H1 (cell line): ENCODE measurements at regions not wholly inside any gene's neighbourhood (a gene's known extent, or its start where the extent isn't known, plus 50 kb on each side); places are given as distances from the start of the nearest gene placed in this dataset.
A peak's percentile ranks its signal among the peaks of the same experiment; 100 is the strongest.

Experiments used
- CTCF ChIA-PET: fragments of 300-600 bp; sonication (Branson Sonifier 250); formaldehyde crosslinking; loops from one replicate; lab custom pipeline; 2021; ENCODE audit not compliant: partially characterized antibody; lab: Charles Lee
- POLR2A ChIA-PET: fragments of 300-600 bp; sonication (Branson Sonifier 250); formaldehyde crosslinking; loops from one replicate; lab custom pipeline; 2021; ENCODE audit warnings: inconsistent platforms; ENCODE audit not compliant: partially characterized antibody; lab: Charles Lee
- DNase-seq, 2 experiments: peaks; one replicate each; pipeline versions ENCODE4 v3.0.0 to v3.0.0-alpha.2; 2010 to 2022; ENCODE audit warnings: low spot score in 2 of 2, low read depth in 1 of 2, mixed read lengths in 1 of 2
- FAIRE-seq: peaks from 2 replicates; lab custom pipeline; 2011; peaks lifted over from hg19 to GRCh38; lab: Jason Lieb, UNC
- H2AFZ ChIP-seq: 2 replicates; pipeline ENCODE4 v1.8.1; 2012; ENCODE audit warnings: low read length, inconsistent platforms
- H2AK5ac ChIP-seq: 2 replicates; pipeline ENCODE4 v1.6.1; 2013; ENCODE audit warnings: low read depth, low read length
- H2BK120ac ChIP-seq: replicated peaks from 2 replicates; pipeline ENCODE3; 2013; ENCODE audit warnings: low read depth, low read length, inconsistent platforms
- H2BK12ac ChIP-seq: 2 replicates; pipeline ENCODE4 v1.6.1; 2013; ENCODE audit warnings: low read depth, low read length
- H2BK15ac ChIP-seq: 2 replicates; pipeline ENCODE4 v1.6.1; 2013; ENCODE audit warnings: low read length
- H2BK20ac ChIP-seq: 2 replicates; pipeline ENCODE4 v1.6.1; 2013; ENCODE audit warnings: low read length
- H2BK5ac ChIP-seq: 2 replicates; pipeline ENCODE4 v1.6.1; 2013; ENCODE audit warnings: low read depth, low read length
- H3K14ac ChIP-seq: 2 replicates; pipeline ENCODE4 v1.6.1; 2013; ENCODE audit warnings: inconsistent platforms; ENCODE audit not compliant: insufficient read length
- H3K18ac ChIP-seq: 2 replicates; pipeline ENCODE4 v1.6.1; 2013; ENCODE audit warnings: low read length; ENCODE audit errors: extremely low read depth
- H3K23ac ChIP-seq: 2 replicates; pipeline ENCODE4 v1.6.1; 2013; ENCODE audit warnings: inconsistent platforms; ENCODE audit not compliant: insufficient read length
- H3K23me2 ChIP-seq: 2 replicates; pipeline ENCODE4 v1.6.1; 2013; ENCODE audit warnings: low read depth, low read length
- H3K27ac ChIP-seq: 2 replicates; pipeline ENCODE4 v1.6.1; 2011; ENCODE audit warnings: low read depth, low read length, inconsistent platforms
- H3K27me3 ChIP-seq, 4 experiments: replicated peaks in 1 of 4; 1 replicate in 1 of 4; 2 replicates in 3 of 4; pipeline versions ENCODE4 v1.6.1 to v1.8.1; 2011 to 2013; ENCODE audit warnings: low read length in 3 of 4, mild to moderate bottlenecking in 3 of 4, inconsistent platforms in 2 of 4, mixed read lengths in 2 of 4, moderate library complexity in 1 of 4; ENCODE audit not compliant: control insufficient read depth in 3 of 4, insufficient read depth in 3 of 4; ENCODE audit errors: extremely low read depth in 1 of 4
- H3K36me3 ChIP-seq, 4 experiments: 2 replicates each; pipeline versions ENCODE4 v1.6.1 to v1.8.1; 2011 to 2013; ENCODE audit warnings: mild to moderate bottlenecking in 4 of 4, low read length in 3 of 4, moderate library complexity in 2 of 4, control low read depth in 1 of 4, inconsistent platforms in 1 of 4; ENCODE audit not compliant: insufficient read depth in 4 of 4, control insufficient read depth in 2 of 4
- H3K4ac ChIP-seq: replicated peaks from 2 replicates; pipeline ENCODE3; 2013; ENCODE audit warnings: low read length, low read depth, mixed read lengths, inconsistent platforms; ENCODE audit not compliant: insufficient read length
- H3K4me1 ChIP-seq, 4 experiments: replicated peaks in 1 of 4; 1 replicate in 1 of 4; 2 replicates in 3 of 4; pipeline versions ENCODE4 v1.6.1 to v1.8.1; 2011 to 2013; ENCODE audit warnings: low read length in 3 of 4, inconsistent platforms in 2 of 4, mixed read lengths in 1 of 4; ENCODE audit not compliant: insufficient read depth in 4 of 4, control insufficient read depth in 3 of 4
- H3K4me2 ChIP-seq, 2 experiments: 2 replicates each; pipeline versions ENCODE4 v1.6.1 to v1.8.1; 2011 to 2013; ENCODE audit warnings: low read depth in 2 of 2, low read length in 2 of 2, control low read depth in 1 of 2, inconsistent platforms in 1 of 2, mild to moderate bottlenecking in 1 of 2; ENCODE audit not compliant: insufficient read depth in 1 of 2
- H3K4me3 ChIP-seq, 4 experiments: fragments of 200-600, 300-600 bp in 1 of 4; sonication (generic), shearing (Covaris generic), sonication (Bioruptor Twin) in 1 of 4; 2 replicates each; pipeline versions ENCODE4 v1.5.1 to v1.8.1; 2011 to 2016; ENCODE audit warnings: low read length in 4 of 4, low read depth in 3 of 4, control low read depth in 2 of 4, inconsistent platforms in 2 of 4, mild to moderate bottlenecking in 2 of 4, mixed read lengths in 1 of 4, moderate library complexity in 1 of 4; ENCODE audit not compliant: insufficient read depth in 2 of 4; ENCODE audit errors: extremely low read depth in 1 of 4
- H3K56ac ChIP-seq: replicated peaks from 2 replicates; pipeline ENCODE3; 2013; ENCODE audit warnings: low read depth, mild to moderate bottlenecking, mixed read lengths, low read length, inconsistent platforms; ENCODE audit not compliant: insufficient read length
- H3K79me1 ChIP-seq: 2 replicates; pipeline ENCODE4 v1.6.1; 2013; ENCODE audit warnings: low read depth, low read length, control low read depth
- H3K79me2 ChIP-seq, 2 experiments: 2 replicates each; pipeline versions ENCODE4 v1.6.1 to v1.8.1; 2012 to 2013; ENCODE audit warnings: low read length in 2 of 2, mild to moderate bottlenecking in 2 of 2, inconsistent platforms in 1 of 2; ENCODE audit not compliant: insufficient read depth in 2 of 2, control insufficient read depth in 1 of 2
- H3K9ac ChIP-seq, 4 experiments: replicated peaks in 1 of 4; 1 replicate in 1 of 4; 2 replicates in 3 of 4; pipeline versions ENCODE4 v1.6.1 to v1.8.1; 2011 to 2013; ENCODE audit warnings: low read depth in 3 of 4, low read length in 3 of 4, control low read depth in 2 of 4, mild to moderate bottlenecking in 2 of 4, moderate library complexity in 2 of 4, inconsistent platforms in 1 of 4; ENCODE audit errors: extremely low read depth in 1 of 4
- H3K9me3 ChIP-seq, 2 experiments: 2 replicates each; pipeline versions ENCODE4 v1.6.1 to v1.8.1; 2012 to 2013; ENCODE audit warnings: mild to moderate bottlenecking in 2 of 2, moderate library complexity in 2 of 2, control low read depth in 1 of 2, inconsistent platforms in 1 of 2, low read depth in 1 of 2, low read length in 1 of 2, mixed read lengths in 1 of 2; ENCODE audit not compliant: insufficient read depth in 2 of 2
- H4K20me1 ChIP-seq, 2 experiments: replicated peaks in 1 of 2; 2 replicates each; pipeline versions ENCODE3 to v1.8.1; 2011 to 2013; ENCODE audit warnings: inconsistent platforms in 2 of 2, low read length in 2 of 2, mild to moderate bottlenecking in 1 of 2; ENCODE audit not compliant: insufficient read depth in 2 of 2, control insufficient read depth in 1 of 2
- H4K5ac ChIP-seq: 2 replicates; pipeline ENCODE4 v1.6.1; 2013; ENCODE audit warnings: low read length, low read depth, mixed read lengths, inconsistent platforms; ENCODE audit not compliant: insufficient read length
- H4K8ac ChIP-seq: 2 replicates; pipeline ENCODE4 v1.8.0; 2013; ENCODE audit warnings: mild to moderate bottlenecking, moderate library complexity, low read length, inconsistent platforms; ENCODE audit not compliant: insufficient read depth; ENCODE audit errors: extremely low read depth
- H4K91ac ChIP-seq: replicated peaks from 2 replicates; pipeline ENCODE3; 2013; ENCODE audit warnings: low read length, mixed read lengths, inconsistent platforms; ENCODE audit not compliant: insufficient read length
- CHD2 ChIP-seq: IDR thresholded peaks from 2 replicates; pipeline ENCODE4 v1.6.1; 2012; ENCODE audit warnings: low read length, improper control_type of control experiment
- CREB1 ChIP-seq: IDR thresholded peaks from 2 replicates; pipeline ENCODE4 v1.6.1; 2012; ENCODE audit warnings: inconsistent platforms
- GABPA ChIP-seq: IDR thresholded peaks from 2 replicates; pipeline ENCODE4 v1.6.1; 2011; ENCODE audit warnings: mild to moderate bottlenecking, low read length, moderate library complexity, borderline replicate concordance; ENCODE audit not compliant: insufficient read depth
- HDAC6 ChIP-seq: IDR thresholded peaks from one replicate; pipeline ENCODE4 v1.7.1; 2012; ENCODE audit warnings: low read depth, mild to moderate bottlenecking, inconsistent platforms, low read length, moderate library complexity
- NANOG ChIP-seq: IDR thresholded peaks from 2 replicates; pipeline ENCODE4 v1.6.1; 2011; ENCODE audit warnings: low read length, low read depth, mild to moderate bottlenecking, inconsistent platforms; ENCODE audit not compliant: insufficient read depth, poor library complexity, severe bottlenecking
- SIN3A ChIP-seq, 2 experiments: IDR thresholded peaks in 1 of 2; conservative IDR thresholded peaks in 1 of 2; 2 replicates each; pipeline ENCODE4 v1.6.1; 2011 to 2012; ENCODE audit warnings: low read length in 2 of 2, improper control_type of control experiment in 1 of 2, low read depth in 1 of 2, mild to moderate bottlenecking in 1 of 2
- USF2 ChIP-seq: IDR thresholded peaks from 2 replicates; pipeline ENCODE4 v1.6.1; 2011; ENCODE audit warnings: low read length, improper control_type of control experiment
- ZNF274 ChIP-seq: IDR thresholded peaks from 2 replicates; pipeline ENCODE4 v1.7.0; 2012; ENCODE audit warnings: low read length, borderline replicate concordance; ENCODE audit errors: extremely low read depth
- WGBS, 2 experiments: shearing (Covaris generic) in 1 of 2; methylation state at CpG; one replicate each; pipeline versions ENCODE4 v1.1.6 to v1.1.7; 2013 to 2015; ENCODE audit warnings: low lambda C conversion rate in 2 of 2, mixed read lengths in 2 of 2, inconsistent platforms in 1 of 2, low coverage in 1 of 2, missing lambda C conversion rate in 1 of 2; ENCODE audit not compliant: insufficient replicate concordance in 2 of 2, insufficient coverage in 1 of 2, insufficient read length in 1 of 2; ENCODE audit errors: extremely low coverage in 1 of 2, missing lambda C conversion rate in 1 of 2; 5-methylcytosine and 5-hydroxymethylcytosine counted together

GRCh38 chr12:40525054-40525453 is 167.2 kb upstream of the CNTN1 start (continued):
- no peak for TF ChIP-seq ZNF274

GRCh38 chr12:40534828-40535227 is 157.4 kb upstream of the CNTN1 start:
- H4K8ac ChIP-seq, result no peak overlapping the region
- no peak overlapping the region for H2BK15ac ChIP-seq
- H3K4me3 ChIP-seq, result no peak overlapping the region
- TF ChIP-seq CHD2 (no peak), USF2 (no peak), NANOG (peak; percentile 39), GABPA (no peak), SIN3A (conservative IDR thresholded peaks at IDR 0.05 in 1 of 2, IDR thresholded peaks at IDR 0.05 in 1 of 2; ENCODE audit: low read depth in 1 of 2, low read length in 2 of 2) (no peak), CREB1 (no peak), HDAC6 (no peak)
- H3K14ac ChIP-seq, result no peak overlapping the region
- no peak overlapping the region for H3K4ac ChIP-seq
- H3K36me3 ChIP-seq, result no peaks in the 10 kb centered on the region
- no peak overlapping the region for H2AK5ac ChIP-seq
- no peak overlapping the region for H3K18ac ChIP-seq
- no peak overlapping the region for H3K4me2 ChIP-seq
- no peaks in the 10 kb centered on the region for H3K27me3 ChIP-seq
- ChIA-PET POLR2A (no interaction called here), CTCF (no interaction called here)
- no peaks in the 10 kb centered on the region for H3K79me2 ChIP-seq
- no peak overlapping the region for H2BK120ac ChIP-seq
- no peak overlapping the region for H2BK5ac ChIP-seq
- H3K23ac ChIP-seq, result no peak overlapping the region
- H3K56ac ChIP-seq, result no peak overlapping the region
- peaks cover 0 to 4% (median 2%) of the 10 kb centered on the region in 4 experiments; a peak in 2 of 7 replicates for H3K4me1 ChIP-seq
- no peak for FAIRE-seq
- DNase-seq, result no peak
- no peaks in the 10 kb centered on the region for H3K79me1 ChIP-seq
- no peaks in the 10 kb centered on the region for H4K20me1 ChIP-seq
- H2BK12ac ChIP-seq, result no peak overlapping the region
- no peak overlapping the region for H4K91ac ChIP-seq
- WGBS, 2 experiments, result 82% methylated on average over 4 of the region's 4 CpGs; no CpG with 5 or more reads in 1 of the 2 experiments
- no peaks in the 10 kb centered on the region for H3K23me2 ChIP-seq
- no peak overlapping the region for H4K5ac ChIP-seq
- no peak overlapping the region for H3K9ac ChIP-seq
- no peak overlapping the region for H2AFZ ChIP-seq
- no peak overlapping the region for H2BK20ac ChIP-seq
- no peak overlapping the region for H3K27ac ChIP-seq
- no peaks in the 10 kb centered on the region for H3K9me3 ChIP-seq
